Kidney (tissue), 13 donors: ENCODE measurements at regions not wholly inside any gene's neighbourhood (a gene's known extent, or its start where the extent isn't known, plus 50 kb on each side); places are given as distances from the start of the nearest gene placed in this dataset.
A peak's percentile ranks its signal among the peaks of the same experiment; 100 is the strongest.

Experiments used
- DNase-seq, 5 donors: peaks; one replicate each; pipeline ENCODE4 v3.0.0-alpha.2; 2013 to 2020
- FAIRE-seq: peaks from 2 replicates; lab custom pipeline; 2012; peaks lifted over from hg19 to GRCh38; lab: Jason Lieb, UNC
- H3K27ac ChIP-seq, 2 donors: one replicate each; pipeline ENCODE4 v1.7.0; 2013; ENCODE audit warnings: low read depth in 2 of 2, low read length in 2 of 2, inconsistent platforms in 1 of 2
- H3K27me3 ChIP-seq: one replicate; pipeline ENCODE4 v1.7.1; 2013; ENCODE audit warnings: low read length, inconsistent platforms; ENCODE audit not compliant: control insufficient read depth, insufficient read depth
- H3K36me3 ChIP-seq, 3 donors: one replicate each; pipeline versions ENCODE4 v1.7.0 to v1.7.1; 2013; ENCODE audit warnings: low read length in 3 of 3, control low read depth in 1 of 3, inconsistent platforms in 1 of 3; ENCODE audit not compliant: insufficient read depth in 3 of 3, control insufficient read depth in 2 of 3
- H3K4me1 ChIP-seq, 3 donors: one replicate each; pipeline versions ENCODE4 v1.7.0 to v1.7.1; 2013; ENCODE audit warnings: low read length in 3 of 3, inconsistent platforms in 1 of 3, low read depth in 1 of 3; ENCODE audit not compliant: control insufficient read depth in 2 of 3, insufficient read depth in 2 of 3
- H3K4me3 ChIP-seq, 3 donors: one replicate each; pipeline versions ENCODE4 v1.7.0 to v1.8.1; 2013; ENCODE audit warnings: low read length in 3 of 3, control low read depth in 1 of 3, inconsistent platforms in 1 of 3
- H3K9ac ChIP-seq, 3 donors: one replicate each; pipeline versions ENCODE4 v1.7.0 to v1.7.1; 2013; ENCODE audit warnings: low read length in 3 of 3, control low read depth in 1 of 3, inconsistent platforms in 1 of 3
- H3K9me3 ChIP-seq, 3 donors: one replicate each; pipeline versions ENCODE4 v1.7.0 to v1.7.1; 2013; ENCODE audit warnings: low read length in 3 of 3, control low read depth in 1 of 3, inconsistent platforms in 1 of 3; ENCODE audit not compliant: control insufficient read depth in 2 of 3, insufficient read depth in 1 of 3
- CTCF ChIP-seq: IDR thresholded peaks from 3 replicates; pipeline ENCODE4 v1.5.1; 2012; ENCODE audit warnings: mild to moderate bottlenecking, moderate library complexity, borderline replicate concordance; ENCODE audit not compliant: insufficient read depth; ENCODE audit errors: extremely low read depth
- intact Hi-C: fragments of 100-400 bp; cut with DNase I; formaldehyde crosslinking; loops from one replicate; pipeline ENCODE4 v1.11.1; 2022
- donor health status: control.
- donor health status: control.
- donor health status: control.
- donor health status: control.
- donor health status: control.
- donor health status: DM: yes; HTN: yes; CAD: no.
- donor health status: Normal renal cell carcinoma (clear cell type).

DNA sequence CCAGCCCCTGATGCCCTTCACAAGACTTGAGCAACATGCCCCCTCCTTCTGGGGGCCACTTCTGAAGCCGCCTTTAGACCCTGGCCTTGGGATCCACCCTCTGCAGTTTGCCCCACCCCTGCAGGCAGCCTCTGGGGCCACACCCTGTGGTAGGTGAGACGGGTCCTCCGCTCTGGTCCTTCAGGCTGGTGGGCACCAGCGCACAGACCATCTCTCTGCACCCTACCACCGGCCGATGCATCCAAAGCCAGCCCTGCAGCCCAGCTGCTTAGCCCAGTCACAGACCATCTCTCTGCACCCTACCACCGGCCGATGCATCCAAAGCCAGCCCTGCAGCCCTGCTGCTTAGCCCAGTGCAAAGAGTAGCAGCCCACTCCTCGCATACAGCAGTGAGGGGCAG lies 159.3 kb upstream of the ECI2 start:
- Histone ChIP-seq H3K4me3 (no peak overlapping the region), H3K36me3 (no peaks in the 10 kb centered on the region), H3K9me3 (peaks cover 0 to 4% (median 0%) of the 10 kb centered on the region in 3 donors), H3K27ac (no peak overlapping the region), H3K4me1 (no peaks in the 10 kb centered on the region), H3K27me3 (no peaks in the 10 kb centered on the region), H3K9ac (no peak overlapping the region)
- intact Hi-C loops = no loop called here
- DNase-seq (no peak), FAIRE-seq (no peak)
- no peak for TF ChIP-seq CTCF

DNA sequence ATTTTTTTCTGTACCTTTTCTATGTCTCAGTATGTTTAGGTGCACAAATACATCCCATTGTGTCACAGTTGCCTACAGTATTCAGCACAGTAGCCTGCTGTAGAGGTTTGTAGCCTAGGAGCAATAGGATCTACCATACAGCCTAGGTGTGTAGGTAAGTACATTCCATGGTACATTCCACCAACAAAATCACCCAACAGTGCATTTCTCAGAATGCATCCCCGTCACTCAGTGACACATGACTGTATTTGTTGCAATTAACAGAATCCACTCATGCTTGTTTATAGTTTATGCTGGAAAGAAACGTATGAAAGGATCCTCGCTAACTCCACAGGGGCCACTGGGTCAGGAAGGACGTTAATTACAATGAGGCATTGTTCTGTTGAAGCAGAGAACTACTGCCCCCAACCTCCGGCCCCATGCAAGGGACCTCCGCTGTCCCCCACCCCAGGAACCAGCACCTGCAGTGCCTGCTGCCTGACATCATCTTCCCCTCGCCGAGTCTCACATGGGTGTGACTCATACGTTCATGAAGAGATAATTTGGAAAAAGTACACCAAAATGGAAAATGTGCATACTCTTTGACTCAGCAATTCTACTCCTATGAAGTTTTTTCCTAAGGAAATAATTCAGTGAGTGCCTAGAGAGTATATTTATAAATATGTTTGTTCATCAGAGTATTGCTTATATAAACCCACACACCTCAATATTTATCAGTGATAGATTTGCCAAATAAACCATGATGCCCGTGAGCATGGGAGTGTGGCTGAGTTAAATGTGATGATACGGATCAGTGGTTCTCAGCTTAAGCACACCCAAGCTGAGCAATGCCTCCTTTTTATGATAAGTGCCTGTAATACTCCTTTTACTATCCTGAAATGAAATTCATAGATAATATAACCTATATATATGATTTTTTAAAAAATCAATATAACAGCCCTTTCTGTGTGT lies 156.4 kb upstream of the ECI2 start:
- Histone ChIP-seq H3K9ac (no peak overlapping the region), H3K4me1 (no peaks in the 10 kb centered on the region), H3K4me3 (no peak overlapping the region), H3K36me3 (no peaks in the 10 kb centered on the region), H3K27ac (no peak overlapping the region), H3K27me3 (no peaks in the 10 kb centered on the region), H3K9me3 (no peaks in the 10 kb centered on the region)
- FAIRE-seq (no peak), DNase-seq (peak in 1 of 5 donors; percentile 3)
- no peak for TF ChIP-seq CTCF
- intact Hi-C loops = no loop called here

GRCh38 chr6:4289770-4290320 lies 154.5 kb upstream of the ECI2 start:
- Histone ChIP-seq H3K4me3 (no peak overlapping the region), H3K9me3 (no peaks in the 10 kb centered on the region), H3K9ac (no peak overlapping the region), H3K4me1 (no peaks in the 10 kb centered on the region), H3K27ac (no peak overlapping the region), H3K36me3 (no peaks in the 10 kb centered on the region), H3K27me3 (no peaks in the 10 kb centered on the region)
- no peak for DNase-seq
- intact Hi-C loops = no loop called here
- no peak for FAIRE-seq
- no peak for TF ChIP-seq CTCF
